ENCODE measurements at regions not wholly inside any gene's neighbourhood (a gene's known extent, or its start where the extent isn't known, plus 50 kb on each side); places are given as distances from the start of the nearest gene placed in this dataset.

DNA sequence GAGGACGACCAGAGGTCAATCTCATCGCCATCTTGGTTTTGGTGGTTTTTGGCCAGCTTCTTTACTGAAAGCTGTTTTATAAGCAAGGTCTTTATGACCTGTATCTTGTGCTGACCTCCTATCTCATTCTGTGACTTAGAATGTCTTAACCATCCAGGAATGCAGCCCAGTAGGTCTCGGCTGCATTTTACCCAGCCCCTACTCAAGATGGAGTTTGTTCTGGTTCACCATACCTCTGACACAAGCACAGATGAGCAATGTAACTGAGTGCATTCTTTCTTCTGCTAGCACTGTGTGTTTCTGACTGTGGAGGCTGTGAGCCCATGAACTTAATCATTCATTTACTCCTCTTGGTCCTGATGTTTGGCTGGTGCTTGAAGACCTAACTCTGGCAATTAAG lies 794.5 kb upstream of the CELF2 start:
- TF ChIP-seq ZNF70 (CRISPR knock-in tag; IDR thresholded peaks at IDR 0.05) (no peak), ZNF565 (CRISPR knock-in tag; conservative IDR thresholded peaks at IDR 0.05; ENCODE audit: low read depth) (no peak), BACH2 (CRISPR knock-in tag; IDR thresholded peaks at IDR 0.05; ENCODE audit: borderline replicate concordance) (no peak), RARB (CRISPR knock-in tag; IDR thresholded peaks at IDR 0.05) (no peak), ZC3H10 (CRISPR knock-in tag; IDR thresholded peaks at IDR 0.05) (no peak), ISL1 (CRISPR knock-in tag; IDR thresholded peaks at IDR 0.05) (no peak), ZFP30 (CRISPR knock-in tag; IDR thresholded peaks at IDR 0.05) (no peak), ZFP3 (CRISPR knock-in tag; IDR thresholded peaks at IDR 0.05) (no peak), CSDC2 (CRISPR knock-in tag; IDR thresholded peaks at IDR 0.05) (no peak)
- TF ChIP-seq, protein P1, sequence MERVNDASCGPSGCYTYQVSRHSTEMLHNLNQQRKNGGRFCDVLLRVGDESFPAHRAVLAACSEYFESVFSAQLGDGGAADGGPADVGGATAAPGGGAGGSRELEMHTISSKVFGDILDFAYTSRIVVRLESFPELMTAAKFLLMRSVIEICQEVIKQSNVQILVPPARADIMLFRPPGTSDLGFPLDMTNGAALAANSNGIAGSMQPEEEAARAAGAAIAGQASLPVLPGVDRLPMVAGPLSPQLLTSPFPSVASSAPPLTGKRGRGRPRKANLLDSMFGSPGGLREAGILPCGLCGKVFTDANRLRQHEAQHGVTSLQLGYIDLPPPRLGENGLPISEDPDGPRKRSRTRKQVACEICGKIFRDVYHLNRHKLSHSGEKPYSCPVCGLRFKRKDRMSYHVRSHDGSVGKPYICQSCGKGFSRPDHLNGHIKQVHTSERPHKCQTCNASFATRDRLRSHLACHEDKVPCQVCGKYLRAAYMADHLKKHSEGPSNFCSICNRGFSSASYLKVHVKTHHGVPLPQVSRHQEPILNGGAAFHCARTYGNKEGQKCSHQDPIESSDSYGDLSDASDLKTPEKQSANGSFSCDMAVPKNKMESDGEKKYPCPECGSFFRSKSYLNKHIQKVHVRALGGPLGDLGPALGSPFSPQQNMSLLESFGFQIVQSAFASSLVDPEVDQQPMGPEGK (CRISPR knock-in tag; IDR thresholded peaks at IDR 0.05; ENCODE audit: borderline replicate concordance) = no peak
- TF ChIP-seq, protein P2, sequence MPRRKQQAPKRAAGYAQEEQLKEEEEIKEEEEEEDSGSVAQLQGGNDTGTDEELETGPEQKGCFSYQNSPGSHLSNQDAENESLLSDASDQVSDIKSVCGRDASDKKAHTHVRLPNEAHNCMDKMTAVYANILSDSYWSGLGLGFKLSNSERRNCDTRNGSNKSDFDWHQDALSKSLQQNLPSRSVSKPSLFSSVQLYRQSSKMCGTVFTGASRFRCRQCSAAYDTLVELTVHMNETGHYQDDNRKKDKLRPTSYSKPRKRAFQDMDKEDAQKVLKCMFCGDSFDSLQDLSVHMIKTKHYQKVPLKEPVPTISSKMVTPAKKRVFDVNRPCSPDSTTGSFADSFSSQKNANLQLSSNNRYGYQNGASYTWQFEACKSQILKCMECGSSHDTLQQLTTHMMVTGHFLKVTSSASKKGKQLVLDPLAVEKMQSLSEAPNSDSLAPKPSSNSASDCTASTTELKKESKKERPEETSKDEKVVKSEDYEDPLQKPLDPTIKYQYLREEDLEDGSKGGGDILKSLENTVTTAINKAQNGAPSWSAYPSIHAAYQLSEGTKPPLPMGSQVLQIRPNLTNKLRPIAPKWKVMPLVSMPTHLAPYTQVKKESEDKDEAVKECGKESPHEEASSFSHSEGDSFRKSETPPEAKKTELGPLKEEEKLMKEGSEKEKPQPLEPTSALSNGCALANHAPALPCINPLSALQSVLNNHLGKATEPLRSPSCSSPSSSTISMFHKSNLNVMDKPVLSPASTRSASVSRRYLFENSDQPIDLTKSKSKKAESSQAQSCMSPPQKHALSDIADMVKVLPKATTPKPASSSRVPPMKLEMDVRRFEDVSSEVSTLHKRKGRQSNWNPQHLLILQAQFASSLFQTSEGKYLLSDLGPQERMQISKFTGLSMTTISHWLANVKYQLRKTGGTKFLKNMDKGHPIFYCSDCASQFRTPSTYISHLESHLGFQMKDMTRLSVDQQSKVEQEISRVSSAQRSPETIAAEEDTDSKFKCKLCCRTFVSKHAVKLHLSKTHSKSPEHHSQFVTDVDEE (CRISPR knock-in tag; IDR thresholded peaks at IDR 0.05) = no peak
- TF ChIP-seq, protein P3, sequence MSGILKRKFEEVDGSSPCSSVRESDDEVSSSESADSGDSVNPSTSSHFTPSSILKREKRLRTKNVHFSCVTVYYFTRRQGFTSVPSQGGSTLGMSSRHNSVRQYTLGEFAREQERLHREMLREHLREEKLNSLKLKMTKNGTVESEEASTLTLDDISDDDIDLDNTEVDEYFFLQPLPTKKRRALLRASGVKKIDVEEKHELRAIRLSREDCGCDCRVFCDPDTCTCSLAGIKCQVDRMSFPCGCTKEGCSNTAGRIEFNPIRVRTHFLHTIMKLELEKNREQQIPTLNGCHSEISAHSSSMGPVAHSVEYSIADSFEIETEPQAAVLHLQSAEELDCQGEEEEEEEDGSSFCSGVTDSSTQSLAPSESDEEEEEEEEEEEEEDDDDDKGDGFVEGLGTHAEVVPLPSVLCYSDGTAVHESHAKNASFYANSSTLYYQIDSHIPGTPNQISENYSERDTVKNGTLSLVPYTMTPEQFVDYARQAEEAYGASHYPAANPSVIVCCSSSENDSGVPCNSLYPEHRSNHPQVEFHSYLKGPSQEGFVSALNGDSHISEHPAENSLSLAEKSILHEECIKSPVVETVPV (CRISPR knock-in tag; IDR thresholded peaks at IDR 0.05) = no peak
